ENCODE measurements at regions not wholly inside any gene's neighbourhood (a gene's known extent, or its start where the extent isn't known, plus 50 kb on each side); places are given as distances from the start of the nearest gene placed in this dataset.

DNA sequence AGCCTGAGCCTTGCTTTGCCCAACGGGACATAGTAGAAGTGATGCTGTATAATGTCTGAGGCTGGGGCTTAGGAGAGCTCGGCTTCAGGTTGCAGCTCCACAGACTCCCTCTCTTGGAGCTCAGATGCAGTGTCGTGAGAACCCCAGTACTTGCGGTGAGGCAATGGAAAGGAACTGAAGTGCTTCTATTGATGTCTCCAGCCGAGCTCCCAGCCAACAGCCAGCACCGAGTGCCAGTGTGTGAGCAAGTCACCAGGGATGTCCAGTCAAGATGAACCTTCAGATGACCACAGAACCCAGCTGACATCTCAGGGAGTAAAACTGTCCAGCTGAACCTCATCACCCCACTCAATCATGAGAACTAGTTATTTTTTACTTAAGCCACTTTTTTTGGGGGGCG, 268.1 kb downstream of the IRF8 start:
- TF ChIP-seq CTCF (conservative IDR thresholded peaks at IDR 0.05) (no peak), EZH2 (IDR thresholded peaks at IDR 0.05; ENCODE audit: low read depth) (no peak)

Measured in PC-9 (cell line).